Non-pigmented ciliary epithelial cell (primary cell): ENCODE measurements at regions not wholly inside any gene's neighbourhood (a gene's known extent, or its start where the extent isn't known, plus 50 kb on each side); places are given as distances from the start of the nearest gene placed in this dataset.
"Not testable (repeated sequence)": the region's sequence is repeated elsewhere in the genome, so short reads cannot be mapped to it uniquely, and the experiment has no call there.

Experiments used
- DNase-seq: peaks from one replicate; pipeline ENCODE4 v3.0.0-alpha.2; 2010; ENCODE audit warnings: low read depth

GRCh38 chr9:102728946-102729345 is 266.2 kb upstream of the CYLC2 start:
- no peak for DNase-seq

GRCh38 chr9:102714184-102714583 is 280.9 kb upstream of the CYLC2 start:
- no peak for DNase-seq

- DNase-seq = not testable (repeated sequence)
Measured at GRCh38 chr9:102712910-102713309, 282.2 kb upstream of the CYLC2 start.

- DNase-seq = no peak
Measured at GRCh38 chr9:102700936-102701335, 294.2 kb upstream of the CYLC2 start.

- no peak for DNase-seq
Measured at GRCh38 chr9:102669220-102669619, 325.9 kb upstream of the CYLC2 start.

- no peak for DNase-seq
Measured at GRCh38 chr9:102652471-102652870, 342.7 kb upstream of the CYLC2 start.

GRCh38 chr9:102650896-102651295 is 344.2 kb upstream of the CYLC2 start:
- no peak for DNase-seq

GRCh38 chr9:102642651-102643050 is 352.5 kb upstream of the CYLC2 start:
- no peak for DNase-seq

GRCh38 chr9:102631559-102631958 is 363.6 kb upstream of the CYLC2 start:
- no peak for DNase-seq

GRCh38 chr9:102609461-102609860 is 385.7 kb upstream of the CYLC2 start:
- DNase-seq = no peak

GRCh38 chr9:102603198-102604195 is 391.6 kb upstream of the CYLC2 start:
- DNase-seq = not testable (repeated sequence)

GRCh38 chr9:102594241-102594640 is 400.9 kb upstream of the CYLC2 start:
- DNase-seq = no peak

GRCh38 chr9:102587281-102587680 is 407.9 kb upstream of the CYLC2 start:
- no peak for DNase-seq

GRCh38 chr9:102569436-102569835 is 425.7 kb upstream of the CYLC2 start:
- DNase-seq = no peak

GRCh38 chr9:102551346-102551745 is 443.8 kb upstream of the CYLC2 start:
- DNase-seq = no peak

- DNase-seq = no peak
Measured at GRCh38 chr9:102550886-102551285, 444.2 kb upstream of the CYLC2 start.

GRCh38 chr9:102550266-102550665 is 444.9 kb upstream of the CYLC2 start:
- no peak for DNase-seq

GRCh38 chr9:102534031-102534430 is 461.1 kb upstream of the CYLC2 start:
- DNase-seq = no peak

GRCh38 chr9:102521097-102521755 is 473.9 kb upstream of the CYLC2 start:
- no peak for DNase-seq

- no peak for DNase-seq
Measured at GRCh38 chr9:102519423-102519822, 475.7 kb upstream of the CYLC2 start.

- DNase-seq = no peak
Measured at GRCh38 chr9:102518324-102518723, 476.8 kb upstream of the CYLC2 start.

- DNase-seq = no peak
Measured at GRCh38 chr9:102514541-102514940, 480.6 kb upstream of the CYLC2 start.

- no peak for DNase-seq
Measured at GRCh38 chr9:102507044-102507687, 488.0 kb upstream of the CYLC2 start.
